Epidermal melanocyte (primary cell): ENCODE measurements at regions not wholly inside any gene's neighbourhood (a gene's known extent, or its start where the extent isn't known, plus 50 kb on each side); places are given as distances from the start of the nearest gene placed in this dataset.

Source experiments
- DNase-seq: peaks from one replicate; pipeline ENCODE4 v3.0.0; 2011; ENCODE audit warnings: low spot score; ENCODE audit not compliant: insufficient read length

- DNase-seq = no peak
Observed at GRCh38 chr9:105193560-105193959, 50.9 kb upstream of the SLC44A1 start.

GRCh38 chr9:105194234-105194633, 50.2 kb upstream of the SLC44A1 start:
- DNase-seq = no peak
